ENCODE measurements at regions not wholly inside any gene's neighbourhood (a gene's known extent, or its start where the extent isn't known, plus 50 kb on each side); places are given as distances from the start of the nearest gene placed in this dataset.

DNA sequence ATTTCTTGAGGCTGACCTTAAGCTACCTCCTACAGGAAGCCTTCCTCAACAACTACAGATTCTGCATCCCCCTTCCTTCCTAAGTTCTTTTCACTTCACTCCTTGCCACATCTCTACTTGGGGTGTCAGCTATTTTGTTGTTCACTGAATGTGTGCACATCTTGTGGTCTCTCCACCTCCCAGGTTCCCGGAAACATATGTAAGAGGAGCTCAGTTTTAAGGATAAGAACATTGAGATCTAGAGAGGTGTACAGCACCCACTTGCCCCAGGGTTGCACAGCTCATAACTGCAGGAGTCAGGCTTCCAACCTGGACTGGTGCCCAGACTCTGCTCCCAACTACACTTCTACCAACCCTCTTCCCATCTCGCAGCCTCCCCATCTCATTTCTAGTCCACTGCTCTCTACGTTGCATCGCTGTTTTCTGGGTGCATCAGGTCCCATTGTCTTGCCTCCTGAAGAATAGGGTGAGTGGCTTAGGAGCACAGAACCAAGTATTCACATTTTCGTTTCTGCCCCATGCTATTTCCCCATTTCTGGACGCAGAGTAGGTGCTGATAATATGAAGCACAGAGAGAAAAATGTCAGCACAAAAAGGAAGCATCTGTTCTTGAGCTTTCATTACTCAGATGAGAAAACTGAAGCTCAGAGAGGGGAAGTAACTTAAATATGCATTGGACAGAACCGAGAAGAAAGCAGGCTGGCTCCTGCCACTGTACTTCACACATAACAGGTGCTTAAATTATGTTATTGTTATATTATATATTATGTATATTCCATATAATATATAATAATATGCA lies 292.0 kb upstream of the CCL2 start:
- TF ChIP-seq POLR2A (IDR thresholded peaks at IDR 0.05) = no peak
- TF ChIP-seq, protein P1, sequence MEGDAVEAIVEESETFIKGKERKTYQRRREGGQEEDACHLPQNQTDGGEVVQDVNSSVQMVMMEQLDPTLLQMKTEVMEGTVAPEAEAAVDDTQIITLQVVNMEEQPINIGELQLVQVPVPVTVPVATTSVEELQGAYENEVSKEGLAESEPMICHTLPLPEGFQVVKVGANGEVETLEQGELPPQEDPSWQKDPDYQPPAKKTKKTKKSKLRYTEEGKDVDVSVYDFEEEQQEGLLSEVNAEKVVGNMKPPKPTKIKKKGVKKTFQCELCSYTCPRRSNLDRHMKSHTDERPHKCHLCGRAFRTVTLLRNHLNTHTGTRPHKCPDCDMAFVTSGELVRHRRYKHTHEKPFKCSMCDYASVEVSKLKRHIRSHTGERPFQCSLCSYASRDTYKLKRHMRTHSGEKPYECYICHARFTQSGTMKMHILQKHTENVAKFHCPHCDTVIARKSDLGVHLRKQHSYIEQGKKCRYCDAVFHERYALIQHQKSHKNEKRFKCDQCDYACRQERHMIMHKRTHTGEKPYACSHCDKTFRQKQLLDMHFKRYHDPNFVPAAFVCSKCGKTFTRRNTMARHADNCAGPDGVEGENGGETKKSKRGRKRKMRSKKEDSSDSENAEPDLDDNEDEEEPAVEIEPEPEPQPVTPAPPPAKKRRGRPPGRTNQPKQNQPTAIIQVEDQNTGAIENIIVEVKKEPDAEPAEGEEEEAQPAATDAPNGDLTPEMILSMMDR (IDR thresholded peaks at IDR 0.05) = no peak
- Histone ChIP-seq H3K27ac (no peak overlapping the region), H3K9me3 (no peaks in the 10 kb centered on the region), H3K4me1 (no peaks in the 10 kb centered on the region), H3K27me3 (no peaks in the 10 kb centered on the region), H3K4me3 (replicated peaks in 1 of 3) (no peak overlapping the region), H3K36me3 (no peaks in the 10 kb centered on the region)
- DNase-seq = no peak
- intact Hi-C loops (cut with DNase I) = no loop called here
- 63 to 71% methylated on average over 7 of the region's 7 CpGs for WGBS, 2 donors

DNA sequence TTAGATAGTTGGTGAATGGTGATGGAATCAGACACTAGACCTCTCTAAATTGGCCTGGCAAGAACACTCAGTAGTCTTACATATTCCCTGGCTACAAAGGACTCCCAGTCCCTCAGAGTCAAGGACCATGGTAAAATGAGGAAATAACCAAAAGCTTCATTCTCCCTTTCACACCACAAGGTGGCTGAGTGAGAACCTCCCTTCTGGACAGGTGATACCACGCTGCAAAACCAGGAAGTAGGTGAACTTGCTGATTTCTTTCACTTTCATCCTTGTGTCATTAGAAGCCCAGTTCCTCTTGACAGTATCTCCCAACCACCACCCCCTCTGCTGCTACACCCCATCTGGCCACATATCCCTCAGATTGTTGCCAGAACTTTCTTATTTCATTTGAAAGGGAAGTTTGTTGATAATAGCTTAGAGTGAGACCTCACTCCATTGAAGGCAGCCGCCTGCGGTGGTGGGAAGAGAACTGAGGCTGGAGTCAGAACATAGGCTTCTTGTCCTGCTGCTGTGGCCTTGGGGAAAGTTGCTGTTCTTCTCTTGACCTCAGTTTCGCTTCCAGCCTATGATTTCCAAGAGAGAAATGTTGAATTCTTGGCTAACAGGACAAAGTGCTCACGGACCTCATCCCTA lies 290.6 kb upstream of the CCL2 start:
- WGBS, 2 donors = 64 to 77% methylated on average over 5 of the region's 5 CpGs
- no peak for DNase-seq
- TF ChIP-seq, protein P1 (IDR thresholded peaks at IDR 0.05) = no peak
- no peak for TF ChIP-seq POLR2A (IDR thresholded peaks at IDR 0.05)
- Histone ChIP-seq H3K36me3 (no peaks in the 10 kb centered on the region), H3K9me3 (no peaks in the 10 kb centered on the region), H3K4me1 (no peaks in the 10 kb centered on the region), H3K27ac (no peak overlapping the region), H3K4me3 (replicated peaks in 1 of 3) (no peak overlapping the region), H3K27me3 (no peaks in the 10 kb centered on the region)
- intact Hi-C loops (cut with DNase I) = no loop called here

DNA sequence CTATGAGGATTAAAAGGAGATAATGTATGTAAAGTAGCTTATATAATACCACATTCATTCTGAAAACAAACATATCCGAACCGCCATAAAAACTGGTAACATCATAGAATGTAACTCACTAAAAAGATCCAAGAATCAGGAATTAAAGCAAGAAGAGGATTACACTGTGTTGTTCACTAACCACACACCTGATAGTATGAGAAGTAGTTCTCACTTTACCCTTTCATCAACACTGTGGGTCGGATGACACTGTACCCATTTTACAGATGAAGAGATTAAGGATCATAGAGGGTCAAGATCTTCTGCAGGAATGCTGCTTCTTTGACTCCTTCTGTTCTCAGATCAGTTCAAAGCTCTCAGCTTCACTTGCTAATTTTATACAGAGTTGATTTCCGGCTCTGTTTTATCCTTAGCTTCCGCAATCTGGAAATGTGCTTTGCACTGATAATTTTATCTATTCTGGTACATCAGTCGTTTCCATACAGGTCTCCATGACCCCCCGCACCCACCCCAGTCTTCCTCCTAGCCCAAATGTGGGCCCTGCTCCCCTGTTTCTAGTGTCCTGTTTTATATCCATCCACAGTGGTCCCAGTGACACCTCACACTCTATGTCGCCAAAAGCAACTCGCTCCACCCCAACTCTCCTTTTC lies 288.6 kb upstream of the CCL2 start:
- H3K27ac ChIP-seq = no peak overlapping the region
- H3K36me3 ChIP-seq = no peaks in the 10 kb centered on the region
- 86 to 89% methylated on average over 9 of the region's 9 CpGs for WGBS, 2 donors
- no peaks in the 10 kb centered on the region for H3K4me1 ChIP-seq
- no peak overlapping the region for H3K4me3 ChIP-seq (replicated peaks in 1 of 3)
- intact Hi-C loops (cut with DNase I) = no loop called here
- TF ChIP-seq POLR2A (IDR thresholded peaks at IDR 0.05) = no peak
- TF ChIP-seq, protein P1 (IDR thresholded peaks at IDR 0.05) = no peak
- H3K9me3 ChIP-seq = no peaks in the 10 kb centered on the region
- H3K27me3 ChIP-seq = no peaks in the 10 kb centered on the region
- DNase-seq = no peak

DNA sequence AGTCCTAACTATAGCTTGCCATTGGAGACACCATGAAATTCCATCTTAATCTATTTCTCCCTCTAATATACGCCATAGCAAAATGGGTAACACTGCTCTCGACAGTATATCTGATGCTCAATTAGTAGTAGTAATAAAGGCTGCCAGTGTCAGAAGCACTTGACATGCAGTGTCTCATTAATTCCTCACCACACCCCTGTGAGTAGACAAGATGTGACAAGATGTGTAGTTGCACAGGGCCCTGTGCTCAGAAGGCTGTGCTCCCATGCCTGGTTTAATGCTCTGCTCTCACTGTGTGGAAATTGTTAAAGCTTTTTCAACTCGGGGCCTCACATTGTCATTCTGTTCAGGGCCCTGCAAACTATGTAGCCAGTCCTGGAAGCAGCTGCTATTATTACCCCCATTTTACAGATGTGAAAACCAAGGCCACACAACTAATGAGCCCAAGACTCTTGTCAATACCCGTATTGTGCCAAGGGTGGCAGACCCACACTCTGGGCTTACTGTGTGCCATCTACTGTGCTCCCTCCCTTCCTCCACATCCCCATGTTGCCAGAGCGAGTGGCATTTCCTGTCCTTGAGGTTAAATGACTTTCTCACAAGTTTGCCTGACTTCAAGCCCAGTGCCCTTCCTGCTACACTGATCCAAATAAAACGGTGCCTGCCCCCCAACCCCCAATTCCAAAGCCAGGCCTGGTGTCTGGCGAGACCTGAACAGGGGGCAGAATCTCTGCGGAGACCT lies 287.3 kb upstream of the CCL2 start:
- H3K4me3 ChIP-seq (replicated peaks in 1 of 3) = no peak overlapping the region
- no peaks in the 10 kb centered on the region for H3K27me3 ChIP-seq
- H3K36me3 ChIP-seq = no peaks in the 10 kb centered on the region
- no peak for TF ChIP-seq POLR2A (IDR thresholded peaks at IDR 0.05)
- TF ChIP-seq, protein P1 (IDR thresholded peaks at IDR 0.05) = no peak
- no peak overlapping the region for H3K27ac ChIP-seq
- 72 to 83% methylated on average over 8 of the region's 8 CpGs for WGBS, 2 donors
- no peaks in the 10 kb centered on the region for H3K9me3 ChIP-seq
- DNase-seq = no peak
- H3K4me1 ChIP-seq = no peaks in the 10 kb centered on the region
- intact Hi-C loops (cut with DNase I) = no loop called here
